HG02571 (cell line): ENCODE measurements at regions not wholly inside any gene's neighbourhood (a gene's known extent, or its start where the extent isn't known, plus 50 kb on each side); places are given as distances from the start of the nearest gene placed in this dataset.
"Not testable (repeated sequence)": the region's sequence is repeated elsewhere in the genome, so short reads cannot be mapped to it uniquely, and the experiment has no call there.

ENCODE experiments used
- ATAC-seq: cut with Tn5 transposase; IDR thresholded peaks from one replicate; pipeline ENCODE4 v1.9.1; 2021; ENCODE audit warnings: mild to moderate bottlenecking, moderate library complexity; ENCODE audit not compliant: unreplicated experiment

DNA sequence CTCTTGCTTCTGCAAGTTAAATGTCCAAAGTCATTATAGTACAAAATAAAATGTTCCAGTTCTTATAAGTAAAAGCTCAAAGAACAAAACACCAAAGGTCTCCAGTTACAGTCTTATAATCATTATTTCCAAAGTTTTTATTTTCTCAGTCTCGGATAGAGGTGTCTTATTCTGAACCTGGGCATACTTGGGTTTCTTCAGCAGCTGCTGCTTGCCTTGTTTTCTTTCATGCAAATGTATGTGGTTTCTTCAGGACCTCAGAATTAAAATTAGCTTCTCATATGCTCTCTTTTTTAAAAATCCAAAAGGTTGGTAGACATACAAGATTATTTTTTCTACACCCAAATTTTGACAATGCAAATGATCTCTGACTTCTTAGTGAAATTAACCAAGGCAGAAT, 383.0 kb downstream of the METTL4 start:
- no peak for ATAC-seq

DNA sequence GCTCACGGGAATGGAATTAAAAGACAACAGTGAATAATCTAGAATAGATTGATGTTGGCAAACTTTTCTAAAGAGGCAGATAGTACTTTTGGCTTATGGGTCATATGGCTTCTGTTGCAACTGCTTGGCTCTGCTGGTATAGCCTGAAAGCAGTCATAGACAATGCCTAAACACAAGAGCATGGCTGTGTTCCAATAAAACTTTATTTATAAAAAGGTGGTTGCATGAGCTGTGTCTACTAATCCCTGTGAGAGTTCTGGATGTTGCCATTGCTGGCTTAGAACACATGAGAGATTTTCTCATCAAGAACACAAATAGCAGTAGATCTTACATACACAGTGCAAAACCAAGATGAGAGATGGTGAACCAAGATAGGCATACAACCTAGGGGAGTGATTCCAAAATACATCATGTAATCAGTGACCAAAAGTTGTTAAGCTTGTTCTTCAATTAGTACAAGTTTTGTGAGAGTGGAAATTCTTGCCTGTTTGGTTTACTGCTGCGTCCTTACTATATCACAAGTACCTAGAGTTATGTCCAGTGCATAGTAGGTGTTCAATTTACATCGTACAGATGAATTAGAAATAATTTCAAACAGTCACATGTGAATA, 380.0 kb downstream of the METTL4 start:
- ATAC-seq: no peak

DNA sequence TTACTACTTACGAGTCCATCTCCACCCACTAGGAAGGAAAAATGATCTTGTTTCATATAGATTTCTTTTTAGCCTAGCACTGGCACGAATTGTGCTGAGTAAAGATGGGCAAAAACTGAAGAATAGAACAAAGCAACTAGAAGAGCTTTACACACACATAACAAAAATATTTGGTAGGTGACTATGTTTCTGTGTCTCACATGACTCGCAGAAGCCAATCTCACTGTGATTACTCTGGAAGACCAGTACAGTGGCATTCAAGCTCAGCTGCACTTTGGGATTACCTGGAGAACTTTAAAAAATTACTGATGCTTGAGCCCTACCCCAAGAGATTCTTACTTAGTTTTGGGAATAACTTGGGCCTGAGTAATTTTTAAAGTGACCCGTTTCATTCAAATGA, 378.7 kb downstream of the METTL4 start:
- ATAC-seq: no peak

DNA sequence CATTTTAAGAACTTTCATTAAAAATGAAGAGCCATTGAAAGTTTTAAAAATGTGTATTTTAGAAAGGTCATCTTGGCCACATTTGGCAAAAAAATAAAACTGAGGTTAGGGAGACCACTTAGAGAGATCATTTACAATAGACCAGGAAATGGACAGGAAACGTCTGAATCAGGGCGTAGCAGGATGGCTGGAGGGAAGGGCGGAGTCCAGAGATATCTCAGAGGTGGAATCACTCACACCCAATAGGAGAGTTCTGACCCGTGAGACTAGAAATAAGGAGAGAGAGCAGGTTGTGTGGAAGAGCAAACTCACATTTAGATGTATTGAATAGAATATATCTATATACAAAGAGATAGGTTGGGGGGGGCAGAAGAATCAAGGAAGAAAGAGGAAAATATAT, 373.4 kb downstream of the METTL4 start:
- ATAC-seq: no peak

DNA sequence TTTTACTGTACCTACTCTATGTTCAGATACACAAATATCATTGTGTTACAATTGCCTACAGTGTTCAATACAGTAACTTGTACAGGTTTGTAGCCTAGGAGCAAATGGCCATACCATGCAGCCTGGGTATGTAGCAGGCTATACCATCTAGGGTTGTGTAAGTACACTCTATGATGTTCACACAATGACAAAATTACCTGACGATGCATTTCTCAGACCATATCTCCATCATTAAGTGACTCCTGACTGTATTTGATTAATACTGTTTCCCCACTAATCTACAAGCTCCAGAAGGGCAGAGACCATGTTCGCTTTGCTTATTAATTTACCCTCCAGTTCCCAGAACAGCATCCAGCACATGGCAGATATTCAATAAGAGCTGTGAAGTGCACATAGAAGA, 372.2 kb downstream of the METTL4 start:
- no peak for ATAC-seq

DNA sequence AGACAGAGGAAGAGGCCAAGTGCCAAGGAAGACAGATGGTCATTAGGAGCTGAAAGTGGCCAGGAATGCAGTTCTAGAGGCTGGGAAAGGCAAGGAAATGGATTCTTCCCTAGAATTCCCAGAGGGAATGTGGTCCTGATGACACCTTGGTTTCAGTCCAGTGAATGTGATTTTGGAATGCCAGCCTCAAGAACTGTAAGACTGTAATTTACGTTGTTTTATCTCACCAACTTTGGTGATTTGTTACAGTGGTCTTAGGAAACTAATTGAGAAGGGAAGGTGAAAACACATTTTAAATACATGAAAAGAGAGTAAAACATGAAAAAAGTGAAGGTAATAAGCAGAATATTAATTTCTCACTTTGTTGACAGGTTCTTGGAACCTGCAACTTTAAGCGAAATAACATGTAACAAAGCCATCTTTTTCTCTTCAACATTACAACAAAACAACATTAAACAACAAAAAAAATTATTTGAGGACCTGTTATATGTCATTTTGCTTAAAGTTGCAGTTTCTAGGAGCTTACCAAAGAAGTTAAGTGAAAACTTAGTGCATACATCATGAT, 370.2 kb downstream of the METTL4 start:
- no peak for ATAC-seq

DNA sequence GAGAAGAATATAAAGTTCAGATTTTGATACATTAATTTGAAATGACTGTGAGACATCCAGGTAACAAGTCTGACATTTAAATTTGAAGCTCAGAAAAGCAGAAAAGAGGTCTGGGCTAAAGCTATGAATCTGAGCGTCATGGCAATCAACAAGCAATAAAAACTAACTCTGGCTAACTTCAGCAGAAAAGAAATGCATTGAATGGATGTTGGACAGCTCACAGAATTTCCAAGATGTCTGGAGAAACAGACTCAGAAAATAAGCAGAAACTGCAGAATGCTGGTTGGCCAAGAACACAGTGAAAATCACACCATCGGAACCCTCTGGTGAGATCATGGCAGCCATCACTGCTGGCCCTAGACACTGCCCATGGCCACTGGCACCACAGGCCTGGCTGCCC, 366.6 kb downstream of the METTL4 start:
- no peak for ATAC-seq

DNA sequence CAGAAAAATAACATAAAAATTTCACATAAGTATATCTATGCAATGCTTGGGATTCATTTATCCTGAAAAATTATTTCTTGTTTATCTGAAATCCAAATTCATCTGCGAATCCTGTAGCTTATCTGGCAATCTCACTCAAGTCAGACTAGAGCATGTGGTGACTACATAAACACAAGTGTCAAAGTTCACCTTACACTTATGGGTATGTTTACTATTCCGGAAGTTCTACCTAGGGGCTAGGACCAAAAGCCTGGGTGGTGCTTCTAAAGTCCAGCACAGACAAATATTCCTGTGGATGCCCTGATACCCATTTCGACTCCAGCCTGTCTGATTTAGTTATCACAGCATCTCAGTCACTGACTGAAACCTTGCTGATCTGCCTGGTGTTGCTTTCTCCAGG, 364.0 kb downstream of the METTL4 start:
- no peak for ATAC-seq

DNA sequence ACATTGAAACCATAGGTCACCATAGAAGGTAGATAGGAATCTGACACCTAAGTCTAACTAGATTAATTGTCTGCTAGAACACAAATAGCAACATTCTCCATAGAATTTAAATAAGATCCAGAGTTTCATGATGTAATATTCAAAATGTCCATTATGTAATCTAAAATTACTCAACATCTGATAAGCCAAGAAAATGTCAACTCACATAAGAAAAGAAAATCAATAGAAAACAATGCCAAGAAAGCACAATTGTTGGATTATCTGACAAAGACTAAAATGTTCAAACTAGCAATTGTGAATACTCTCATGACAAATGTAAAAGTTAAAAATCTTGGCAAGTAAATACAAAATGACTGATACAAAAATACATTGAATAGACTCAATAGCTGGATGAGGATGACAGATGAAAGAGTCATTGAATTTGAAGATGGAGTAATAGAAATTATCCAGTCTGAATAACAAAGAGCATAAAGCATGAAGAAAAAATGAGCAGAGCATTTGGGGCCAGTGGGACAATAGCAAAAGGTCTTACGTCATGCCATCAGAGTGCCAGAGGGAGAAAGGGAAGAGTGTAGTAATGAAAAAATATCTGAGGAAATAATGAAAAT, 358.6 kb downstream of the METTL4 start:
- ATAC-seq: no peak

DNA sequence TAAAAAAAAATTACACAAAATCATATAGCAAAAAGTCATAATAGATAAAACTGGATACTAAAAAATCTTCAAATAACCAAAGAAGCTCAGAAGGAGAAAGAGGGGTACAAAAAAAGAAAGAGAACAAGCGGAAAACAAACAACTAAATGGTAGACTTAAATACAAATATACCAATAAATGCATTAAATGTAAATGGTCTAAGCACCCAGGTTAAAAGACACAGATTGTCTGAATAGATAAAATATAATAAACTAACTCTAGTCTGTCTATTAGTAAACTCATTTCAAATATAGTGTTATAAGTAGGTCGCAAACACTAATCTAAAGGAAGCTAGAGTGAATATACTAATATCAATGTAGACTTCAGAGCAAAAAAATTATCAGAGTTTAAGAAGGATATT, 357.4 kb downstream of the METTL4 start:
- ATAC-seq: no peak

DNA sequence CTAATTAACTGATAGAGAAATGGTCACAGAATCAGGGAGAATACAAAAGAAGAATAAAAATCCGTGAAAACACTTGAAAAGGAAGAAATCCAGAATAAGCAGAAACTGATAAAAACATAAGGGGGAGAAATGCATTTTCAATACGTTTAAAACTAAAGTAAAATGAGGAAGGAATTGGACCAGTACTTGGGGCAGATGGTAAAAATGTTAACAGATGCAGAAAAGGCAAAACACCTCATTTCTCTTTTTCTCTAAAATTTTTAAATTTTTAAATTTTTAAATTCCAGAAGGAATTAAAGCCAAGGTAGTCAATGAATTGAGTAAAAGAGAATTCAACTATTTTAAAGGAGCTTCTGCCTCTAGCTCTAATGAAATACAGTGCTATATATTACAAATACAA, 353.9 kb downstream of the METTL4 start:
- ATAC-seq: no peak

DNA sequence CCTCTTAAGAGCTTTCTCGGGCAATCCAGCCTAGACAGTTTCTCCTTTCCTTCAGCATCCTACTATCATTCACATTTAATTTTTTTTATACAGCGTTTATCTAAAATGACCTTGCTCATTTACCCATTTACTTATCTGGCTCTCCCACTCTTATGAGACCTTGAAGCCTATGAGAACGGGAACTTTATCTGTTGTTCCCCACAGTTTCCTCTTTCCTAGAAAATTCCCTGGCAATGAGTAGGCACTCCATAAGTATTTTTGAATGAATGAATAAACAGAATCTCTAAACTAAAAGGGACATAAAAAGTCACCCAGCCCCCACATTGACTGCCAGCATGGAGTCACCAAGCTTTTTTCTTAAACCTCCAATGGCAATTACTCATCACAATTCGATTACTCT, 353.2 kb downstream of the METTL4 start:
- ATAC-seq: no peak

DNA sequence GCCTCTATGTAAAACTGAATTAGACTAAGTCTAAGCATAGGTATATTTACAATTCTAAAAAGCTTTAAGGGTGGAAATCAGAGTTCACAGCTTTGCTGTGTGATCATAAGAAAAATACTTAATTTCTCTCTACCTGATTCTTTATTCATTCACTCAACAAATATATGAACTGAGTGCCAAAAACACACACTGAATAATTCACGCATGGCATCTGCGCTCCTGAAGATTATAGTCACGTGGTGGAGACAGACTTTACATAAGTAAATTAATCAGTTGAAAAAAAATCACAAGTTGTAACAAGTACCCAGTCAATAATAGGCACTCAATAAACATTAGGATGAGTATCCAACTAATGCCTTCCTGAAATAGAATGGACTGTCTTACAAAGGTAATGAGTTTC, 351.6 kb downstream of the METTL4 start:
- ATAC-seq: no peak

DNA sequence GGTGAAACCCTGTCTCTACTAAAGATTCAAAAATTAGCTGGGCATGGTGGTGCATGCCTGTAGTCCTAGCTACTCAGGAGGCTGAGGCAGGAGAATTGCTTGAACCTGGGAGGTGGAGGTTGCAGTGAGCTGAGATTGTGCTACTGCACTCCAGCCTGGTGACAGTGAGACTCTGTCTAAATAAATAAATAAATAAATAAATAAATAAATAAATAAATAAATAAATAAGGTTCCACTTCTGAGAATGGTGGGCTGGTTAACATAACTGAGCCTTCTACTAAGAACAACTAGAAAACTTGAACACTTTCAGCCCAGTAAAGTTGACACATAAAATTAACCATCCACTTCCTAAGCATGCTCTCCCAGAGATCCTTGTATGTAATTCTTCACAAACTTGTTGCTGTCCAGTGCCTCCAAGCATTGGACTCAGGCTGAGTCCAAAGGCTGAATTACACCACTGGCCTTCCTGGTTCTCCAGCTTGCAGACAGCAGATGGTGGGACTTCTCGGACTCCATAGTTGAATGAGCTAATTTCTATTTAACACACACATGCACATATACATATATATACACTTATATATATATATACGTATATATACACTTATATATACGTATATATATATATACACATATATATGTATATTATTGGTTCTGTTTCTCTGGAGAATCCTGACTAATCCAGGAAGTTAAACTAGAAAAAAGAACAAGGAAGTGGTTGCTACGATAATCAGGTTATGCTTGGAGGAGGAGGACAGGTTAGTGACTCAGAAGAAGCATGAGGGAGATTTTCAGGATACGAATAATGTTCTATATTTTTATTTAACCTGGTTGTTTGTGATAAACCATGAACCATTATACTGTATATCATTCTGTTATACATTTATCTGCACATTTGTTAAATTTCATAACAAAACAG, 348.8 kb downstream of the METTL4 start:
- no peak for ATAC-seq

DNA sequence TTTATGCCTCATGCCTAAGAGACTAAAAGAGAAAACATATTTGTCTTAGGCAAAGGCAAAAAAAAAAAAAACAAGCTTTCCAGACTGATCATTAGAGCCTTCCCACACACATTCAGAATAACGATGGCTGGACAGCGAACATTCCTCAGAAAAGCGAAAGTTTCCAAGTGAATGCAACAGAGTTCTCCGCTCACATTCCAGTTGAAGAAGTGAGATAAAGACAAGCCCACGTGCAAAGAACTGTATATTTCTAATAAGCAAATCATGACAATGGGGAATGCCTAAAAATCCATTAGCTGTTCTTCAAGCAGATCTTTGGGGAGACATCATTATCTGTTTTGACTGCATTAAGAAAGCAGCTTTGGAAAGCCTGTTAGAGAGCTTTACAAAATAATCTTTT, 347.9 kb downstream of the METTL4 start:
- no peak for ATAC-seq

DNA sequence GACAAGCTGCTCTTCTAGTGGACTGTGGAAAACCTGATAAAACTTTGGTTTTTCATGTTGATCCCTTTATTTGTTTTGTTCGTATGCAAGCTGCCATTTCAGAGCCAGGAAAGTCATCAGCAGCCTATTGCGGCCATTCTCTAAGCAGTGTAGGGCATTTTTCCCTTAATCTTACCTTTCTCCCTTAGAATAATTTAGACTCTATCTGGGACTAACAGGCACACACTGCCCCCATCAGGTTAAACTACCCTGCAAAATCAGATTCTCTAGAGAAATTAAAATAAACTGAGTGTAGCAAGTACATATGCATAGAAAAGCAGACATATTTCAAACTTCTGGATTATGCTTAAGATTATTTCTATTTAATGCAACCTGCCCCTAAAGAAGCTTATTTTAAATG, 347.5 kb downstream of the METTL4 start:
- no peak for ATAC-seq

DNA sequence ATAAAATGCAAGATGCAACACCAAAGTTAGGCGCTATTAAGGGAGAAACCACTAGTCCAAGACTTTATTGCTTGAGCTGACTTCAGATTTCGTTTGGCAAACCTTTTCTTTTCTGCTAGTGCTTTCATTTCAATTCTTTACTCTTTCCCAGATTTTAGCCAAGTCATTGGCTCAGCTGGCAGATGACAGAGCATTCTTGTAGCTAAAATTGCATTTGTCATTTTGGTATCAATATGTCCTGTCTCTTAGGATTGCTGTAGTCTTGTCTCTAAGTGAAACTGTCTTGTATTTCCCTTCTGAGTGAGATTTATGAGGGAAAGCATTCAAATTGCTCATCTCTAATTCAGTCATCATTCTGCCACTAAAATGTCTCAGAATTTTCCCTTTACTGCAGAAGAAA, 335.1 kb downstream of the METTL4 start:
- ATAC-seq: no peak

DNA sequence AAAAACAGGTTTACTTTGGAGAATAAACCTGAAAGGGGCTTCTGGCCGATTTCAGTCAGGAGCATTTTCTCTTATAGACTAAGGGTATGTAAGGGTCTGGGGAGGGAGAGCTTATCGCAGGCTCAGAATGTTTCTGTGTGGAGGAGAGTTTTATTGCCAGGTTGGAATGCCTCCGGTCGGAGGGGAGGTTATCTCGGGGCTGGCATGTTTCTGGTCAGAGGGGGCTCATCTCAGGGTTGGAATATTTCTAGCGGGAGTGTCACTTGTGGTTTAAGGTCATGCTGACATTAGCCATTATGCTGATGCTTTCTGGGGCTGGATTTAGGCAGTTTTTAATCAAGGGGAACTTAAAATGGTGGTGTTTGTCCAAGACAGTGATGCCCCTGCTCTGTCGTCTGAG, 333.6 kb downstream of the METTL4 start:
- ATAC-seq: no peak

DNA sequence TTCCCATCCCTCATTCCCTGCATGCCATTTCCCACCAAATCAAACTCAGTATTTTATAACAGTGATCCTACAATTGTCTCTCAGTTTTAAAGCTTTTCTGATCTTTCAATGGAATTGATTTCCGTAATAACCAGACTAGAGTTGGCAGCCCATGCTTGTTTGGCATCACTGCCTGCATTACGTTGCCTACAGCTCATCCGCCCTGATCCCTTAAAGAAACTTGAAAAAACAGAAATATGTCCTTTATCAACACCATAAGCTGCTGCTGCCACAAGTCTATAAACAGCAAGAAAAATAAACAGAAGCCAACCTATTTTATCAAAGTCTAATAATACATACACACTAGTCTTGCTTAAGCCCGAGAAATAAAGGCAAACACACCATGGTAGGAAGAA, 331.0 kb downstream of the METTL4 start:
- ATAC-seq: no peak

DNA sequence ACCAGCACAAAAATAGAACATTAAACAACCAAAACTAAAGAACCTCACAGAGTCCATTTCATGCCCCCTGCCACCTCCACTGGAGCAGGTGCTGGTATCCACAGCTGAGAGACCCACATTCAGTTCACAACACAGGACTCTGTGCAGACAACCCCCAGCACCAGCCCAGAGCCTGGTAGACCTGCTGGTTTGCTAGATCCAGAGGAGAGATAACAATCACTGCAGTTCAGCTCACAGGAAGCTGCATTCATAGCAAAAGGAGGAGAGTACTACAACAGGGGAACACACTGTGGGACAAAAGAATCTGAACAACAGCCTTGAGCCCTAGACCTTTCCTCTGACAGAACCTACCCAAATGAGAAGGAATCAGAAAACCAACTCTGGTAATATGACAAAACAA, 326.7 kb downstream of the METTL4 start:
- ATAC-seq: no peak

DNA sequence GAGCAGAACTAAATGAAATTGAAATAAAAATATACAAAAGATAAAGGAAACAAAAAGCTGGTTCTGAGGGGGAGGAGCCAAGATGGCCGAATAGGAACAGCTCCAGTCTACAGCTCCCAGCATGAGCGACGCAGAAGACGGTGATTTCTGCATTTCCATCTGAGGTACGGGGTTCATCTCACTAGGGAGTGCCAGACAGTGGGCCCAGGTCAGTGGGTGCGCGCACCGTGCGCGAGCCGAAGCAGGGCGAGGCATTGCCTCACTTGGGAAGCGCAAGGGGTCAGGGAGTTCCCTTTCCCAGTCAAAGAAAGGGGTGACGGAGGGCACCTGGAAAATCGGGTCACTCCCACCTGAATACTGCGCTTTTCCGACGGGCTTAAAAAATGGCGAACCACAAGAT, 324.2 kb downstream of the METTL4 start:
- not testable (repeated sequence) for ATAC-seq

DNA sequence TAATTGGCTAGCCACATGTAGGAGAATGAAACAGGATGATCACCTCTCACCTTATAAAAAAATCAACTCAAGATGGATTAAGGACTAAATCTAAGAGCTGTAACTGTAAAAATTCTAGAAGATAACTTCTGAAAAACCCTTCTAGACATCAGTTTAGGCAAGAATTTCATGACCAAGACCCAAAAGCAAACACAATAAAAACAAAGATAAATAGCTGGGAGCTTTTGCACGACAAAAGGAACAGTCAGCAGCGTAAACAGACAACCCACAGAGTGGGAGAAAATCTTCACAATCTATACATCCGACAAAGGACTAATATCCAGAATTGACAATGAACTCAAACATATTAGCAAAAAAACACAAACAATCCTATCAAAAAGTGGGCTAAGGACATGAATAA, 316.3 kb downstream of the METTL4 start:
- ATAC-seq: no peak
